A549 (cell line): ENCODE measurements at regions not wholly inside any gene's neighbourhood (a gene's known extent, or its start where the extent isn't known, plus 50 kb on each side); places are given as distances from the start of the nearest gene placed in this dataset.

ENCODE experiments used
- ATAC-seq, 2 experiments: fragments of 200-7000 bp in 1 of 2; fragments of >200 bp in 1 of 2; cut with Nextera tagmentation in 1 of 2; cut with Tn5 transposase in 1 of 2; 3 replicates each; pipeline versions ENCODE4 v1.8.0 to v1.9.1; 2018 to 2020; ENCODE audit warnings: mild to moderate bottlenecking in 1 of 2, moderate library complexity in 1 of 2
- CTCF ChIA-PET: fragments of 300-600 bp; sonication (Branson Sonifier 250); formaldehyde crosslinking; extraction: SDS; loops from one replicate; lab custom pipeline; 2021; ENCODE audit warnings: antibody characterized with exemption, inconsistent platforms; lab: Yijun Ruan, JAX
- POLR2A ChIA-PET: fragments of 350-600 bp; formaldehyde crosslinking; extraction: SDS; loops from one replicate; lab custom pipeline; 2021; ENCODE audit warnings: antibody characterized with exemption, inconsistent platforms; lab: Yijun Ruan, JAX
- DNase-seq, 2 experiments: peaks; one replicate each; pipeline versions ENCODE4 v3.0.0 to v3.0.0-alpha.2; 2011 to 2016; ENCODE audit warnings: low read depth in 1 of 2, low spot score in 1 of 2
- FAIRE-seq: peaks from 2 replicates; lab custom pipeline; 2011; peaks lifted over from hg19 to GRCh38; lab: Jason Lieb, UNC
- H3K27ac ChIP-seq, 2 experiments: fragments of >200 bp; sonication (Bioruptor Twin); formaldehyde crosslinking; 3 replicates each; pipeline ENCODE4 v1.5.1; 2016 to 2017
- H3K4me1 ChIP-seq: fragments of >200 bp; sonication (Bioruptor Twin); formaldehyde crosslinking; 3 replicates; pipeline ENCODE4 v1.6.1; 2016
- H3K4me2 ChIP-seq: fragments of >200 bp; sonication (Bioruptor Twin); formaldehyde crosslinking; 3 replicates; pipeline ENCODE4 v1.6.1; 2016
- H3K4me3 ChIP-seq: fragments of >200 bp; sonication (Bioruptor Twin); formaldehyde crosslinking; 3 replicates; pipeline ENCODE4 v1.5.1; 2016
- H3K9me3 ChIP-seq: fragments of >200 bp; sonication (Bioruptor Twin); formaldehyde crosslinking; 3 replicates; pipeline ENCODE4 v1.6.1; 2016
- ATOH8 ChIP-seq: fragments of 250-450 bp; sonication (Bioruptor Pico); IDR thresholded peaks from 2 replicates; pipeline ENCODE4 v1.5.0; 2020; ENCODE audit warnings: low read depth, mild to moderate bottlenecking, moderate library complexity
- BCL3 ChIP-seq: fragments of >200 bp; sonication (Bioruptor Twin); formaldehyde crosslinking; IDR thresholded peaks from 3 replicates; pipeline ENCODE4 v1.6.1; 2016
- CBX2 ChIP-seq: fragments of 200-600 bp; sonication (generic); IDR thresholded peaks from 2 replicates; pipeline ENCODE4 v1.6.1; 2016; ENCODE audit warnings: low read depth, mild to moderate bottlenecking, borderline replicate concordance
- CEBPB ChIP-seq, 2 experiments: fragments of >200 bp in 1 of 2; sonication (Bioruptor Twin) in 1 of 2; formaldehyde crosslinking in 1 of 2; IDR thresholded peaks; 2 replicates each; pipeline ENCODE4 v1.6.1; 2012 to 2016
- E2F6 ChIP-seq: IDR thresholded peaks from 2 replicates; pipeline ENCODE4 v1.6.1; 2012; ENCODE audit warnings: low read depth, borderline replicate concordance
- EHF ChIP-seq: fragments of 250-450 bp; sonication (Bioruptor Pico); IDR thresholded peaks from 2 replicates; pipeline ENCODE4 v1.5.0; 2020; ENCODE audit warnings: mild to moderate bottlenecking
- EP300 ChIP-seq, 2 experiments: fragments of >200 bp; sonication (Bioruptor Twin); formaldehyde crosslinking; IDR thresholded peaks; 2 replicates in 1 of 2; 3 replicates in 1 of 2; pipeline ENCODE4 v1.6.1; 2016 to 2017
- ESRRA ChIP-seq: fragments of 150-350 bp; IDR thresholded peaks from 2 replicates; pipeline ENCODE4 v1.6.1; 2014; ENCODE audit warnings: mild to moderate bottlenecking, low read length, borderline replicate concordance
- FOSB ChIP-seq: fragments of 250-450 bp; sonication (Bioruptor Pico); IDR thresholded peaks from 2 replicates; pipeline ENCODE4 v1.5.0; 2020; ENCODE audit warnings: mild to moderate bottlenecking, moderate library complexity
- HDAC2 ChIP-seq: fragments of 200-600 bp; sonication (generic); IDR thresholded peaks from 2 replicates; pipeline ENCODE4 v1.6.1; 2016
- HOXA7 ChIP-seq: fragments of 250-450 bp; sonication (Bioruptor Pico); IDR thresholded peaks from 2 replicates; pipeline ENCODE4 v1.5.0; 2020; ENCODE audit warnings: mild to moderate bottlenecking, moderate library complexity
- HOXB13 ChIP-seq: fragments of 250-450 bp; sonication (Bioruptor Pico); IDR thresholded peaks from 2 replicates; pipeline ENCODE4 v1.5.0; 2020; ENCODE audit warnings: low read depth, mild to moderate bottlenecking, moderate library complexity
- JUN ChIP-seq, 2 experiments: fragments of >200 bp; sonication (Bioruptor Twin); formaldehyde crosslinking; IDR thresholded peaks; 2 replicates in 1 of 2; 3 replicates in 1 of 2; pipeline ENCODE4 v1.6.1; 2016 to 2017
- JUNB ChIP-seq: fragments of >200 bp; sonication (Bioruptor Twin); formaldehyde crosslinking; IDR thresholded peaks from 2 replicates; pipeline ENCODE4 v1.6.1; 2016
- KDM1A ChIP-seq: fragments of 200-600 bp; sonication (generic); IDR thresholded peaks from 2 replicates; pipeline ENCODE4 v1.6.1; 2016; ENCODE audit warnings: low read depth, mild to moderate bottlenecking
- KDM5A ChIP-seq: fragments of 200-600 bp; sonication (generic); IDR thresholded peaks from 2 replicates; pipeline ENCODE4 v1.6.1; 2016; ENCODE audit warnings: antibody characterized with exemption, mild to moderate bottlenecking
- MAFK ChIP-seq: fragments of 450-650 bp; IDR thresholded peaks from 2 replicates; pipeline ENCODE4 v1.6.1; 2014; ENCODE audit not compliant: partially characterized antibody
- NPAS2 ChIP-seq: fragments of 250-450 bp; sonication (Bioruptor Pico); IDR thresholded peaks from 2 replicates; pipeline ENCODE4 v1.8.0; 2022; ENCODE audit warnings: mild to moderate bottlenecking, moderate library complexity, borderline replicate concordance
- NR3C1 ChIP-seq: fragments of >200 bp; sonication (Bioruptor Twin); formaldehyde crosslinking; IDR thresholded peaks from 3 replicates; pipeline ENCODE4 v1.6.1; 2017
- POLR2A ChIP-seq: IDR thresholded peaks from 2 replicates; pipeline ENCODE4 v1.6.1; 2012; ENCODE audit warnings: mild to moderate bottlenecking, low read length
- POLR2AphosphoS2 ChIP-seq: conservative IDR thresholded peaks from 2 replicates; pipeline ENCODE4 v1.6.1; 2012; ENCODE audit warnings: low read length, improper control_type of control experiment, inconsistent platforms
- RARB ChIP-seq: fragments of 250-450 bp; sonication (Bioruptor Pico); IDR thresholded peaks from 2 replicates; pipeline ENCODE4 v1.8.0; 2021; ENCODE audit warnings: mild to moderate bottlenecking, moderate library complexity
- RCOR1 ChIP-seq: fragments of 150-350 bp; IDR thresholded peaks from 2 replicates; pipeline ENCODE4 v1.6.1; 2014; ENCODE audit warnings: antibody characterized with exemption, low read length, low read depth
- SREBF2 ChIP-seq: fragments of 450-650 bp; IDR thresholded peaks from 2 replicates; pipeline ENCODE4 v1.6.1; 2014; ENCODE audit warnings: mild to moderate bottlenecking, moderate library complexity
- TP53 ChIP-seq: fragments of 250-450 bp; sonication (Bioruptor Pico); IDR thresholded peaks from 2 replicates; pipeline ENCODE4 v1.5.0; 2021; ENCODE audit warnings: mild to moderate bottlenecking, moderate library complexity
- USF2 ChIP-seq: fragments of 450-650 bp; IDR thresholded peaks from 2 replicates; pipeline ENCODE4 v1.6.1; 2014; ENCODE audit warnings: antibody characterized with exemption
- ZC3H11A ChIP-seq: fragments of 450-650 bp; IDR thresholded peaks from 2 replicates; pipeline ENCODE4 v1.6.1; 2014; ENCODE audit warnings: antibody characterized with exemption, mild to moderate bottlenecking
- ZNF302 ChIP-seq: fragments of 250-450 bp; sonication (Bioruptor Pico); IDR thresholded peaks from 2 replicates; pipeline ENCODE4 v1.9.0; 2021; ENCODE audit warnings: inconsistent platforms, mild to moderate bottlenecking, moderate library complexity
- WGBS: methylation state at CpG from one replicate; pipeline ENCODE4 v1.1.6; 2017; ENCODE audit errors: missing lambda C conversion rate; 5-methylcytosine and 5-hydroxymethylcytosine counted together

- TF ChIP-seq MAFK (no peak), NPAS2 (CRISPR knock-in tag) (no peak), ESRRA (no peak)
Observed at GRCh38 chr3:1728510-1728909, 370.2 kb upstream of the CNTN4 start (continued).

- no peak for DNase-seq
Observed at GRCh38 chr3:1734494-1735122, 364.1 kb upstream of the CNTN4 start.

GRCh38 chr3:1752205-1752604 lies 346.5 kb upstream of the CNTN4 start:
- WGBS = 2% methylated on average over 6 of the region's 6 CpGs
- TF ChIP-seq CBX2 = no peak
- TF ChIP-seq USF2 = no peak
- no peak for TF ChIP-seq RCOR1
- no peak for TF ChIP-seq KDM5A
- no peak for TF ChIP-seq RARB
- TF ChIP-seq ZNF302 (CRISPR knock-in tag) = no peak
- TF ChIP-seq BCL3 = no peak
- TF ChIP-seq ZC3H11A = no peak
- TF ChIP-seq CEBPB (IDR thresholded peaks at IDR 0.05) = no peak
- no peak for TF ChIP-seq EP300 (IDR thresholded peaks at IDR 0.05)
- TF ChIP-seq HOXB13 (CRISPR knock-in tag) = no peak
- TF ChIP-seq POLR2A = no peak
- no peak for TF ChIP-seq NR3C1
- TF ChIP-seq ATOH8 (CRISPR knock-in tag) = no peak
- no peak for TF ChIP-seq HOXA7
- no peak for TF ChIP-seq EHF (CRISPR knock-in tag)
- no peak for TF ChIP-seq TP53 (CRISPR knock-in tag)
- TF ChIP-seq JUNB = no peak
- ChIA-PET CTCF (no interaction called here), POLR2A (no interaction called here)
- H3K4me2 ChIP-seq = no peak overlapping the region
- ATAC-seq (no peak), FAIRE-seq (no peak), DNase-seq (no peak)
- H3K27ac ChIP-seq = no peak overlapping the region
- H3K4me3 ChIP-seq = no peak overlapping the region
- peaks cover 5% of the 10 kb centered on the region; the same call in 1 of the 3 replicates for H3K9me3 ChIP-seq
- no peaks in the 10 kb centered on the region for H3K4me1 ChIP-seq

More at GRCh38 chr3:1734494-1735122, 364.1 kb upstream of the CNTN4 start:
- 26% methylated on average over 3 of the region's 3 CpGs for WGBS
- Histone ChIP-seq H3K27ac (no peak overlapping the region), H3K4me3 (no peak overlapping the region), H3K4me2 (no peak overlapping the region), H3K9me3 (peaks cover 5% of the 10 kb centered on the region; the same call in 1 of the 3 replicates), H3K4me1 (no peaks in the 10 kb centered on the region)
- CTCF ChIA-PET = no interaction called here
- no peak for ATAC-seq
- FAIRE-seq = no peak
- POLR2A ChIA-PET = no interaction called here
- no peak for TF ChIP-seq ESRRA
- no peak for TF ChIP-seq CBX2
- no peak for TF ChIP-seq POLR2AphosphoS2
- TF ChIP-seq SREBF2 = no peak
- no peak for TF ChIP-seq KDM1A
- TF ChIP-seq FOSB (CRISPR knock-in tag) = no peak
- no peak for TF ChIP-seq BCL3
- no peak for TF ChIP-seq NPAS2 (CRISPR knock-in tag)
- no peak for TF ChIP-seq HDAC2
- TF ChIP-seq E2F6 = no peak
- no peak for TF ChIP-seq JUN (IDR thresholded peaks at IDR 0.05)
- TF ChIP-seq TP53 (CRISPR knock-in tag) = no peak
